ENCODE measurements at regions not wholly inside any gene's neighbourhood (a gene's known extent, or its start where the extent isn't known, plus 50 kb on each side); places are given as distances from the start of the nearest gene placed in this dataset.
"Not testable (repeated sequence)": the region's sequence is repeated elsewhere in the genome, so short reads cannot be mapped to it uniquely, and the experiment has no call there.

DNA sequence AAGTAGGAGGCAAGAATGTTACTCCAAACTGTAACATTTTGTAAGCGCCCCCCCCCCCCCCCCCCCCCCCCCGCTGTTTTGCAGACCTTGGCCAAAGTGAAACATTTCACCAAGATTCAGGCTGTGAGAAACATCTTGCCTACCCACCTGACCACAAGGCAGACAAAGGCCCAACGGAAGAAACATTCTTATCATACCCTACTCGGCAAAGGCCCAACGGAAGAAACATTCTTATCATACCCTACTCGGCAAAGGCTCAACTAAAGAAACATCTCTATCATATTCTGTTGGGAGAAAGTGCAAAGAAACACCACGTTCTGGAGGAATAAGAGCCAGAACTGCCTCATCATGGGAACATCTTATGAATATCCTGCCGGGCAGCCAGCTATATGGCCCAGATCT, 117.1 kb downstream of the JRKL start:
- in situ Hi-C loops (cut with MboI; ENCODE audit: low sequenced_read_pairs), result no loop called here

- in situ Hi-C loops (cut with MboI; ENCODE audit: low sequenced_read_pairs), result no loop called here
These were observed 119.0 kb downstream of the JRKL start for GRCh38 chr11:96508861-96509260.

- in situ Hi-C loops (cut with MboI; ENCODE audit: low sequenced_read_pairs), result no loop called here
These were observed 131.1 kb downstream of the JRKL start for GRCh38 chr11:96520939-96521338.

GRCh38 chr11:96523656-96524055, 133.8 kb downstream of the JRKL start:
- in situ Hi-C loops (cut with MboI; ENCODE audit: low sequenced_read_pairs), result no loop called here

GRCh38 chr11:96524475-96524874, 134.7 kb downstream of the JRKL start:
- in situ Hi-C loops (cut with MboI; ENCODE audit: low sequenced_read_pairs), result no loop called here

DNA sequence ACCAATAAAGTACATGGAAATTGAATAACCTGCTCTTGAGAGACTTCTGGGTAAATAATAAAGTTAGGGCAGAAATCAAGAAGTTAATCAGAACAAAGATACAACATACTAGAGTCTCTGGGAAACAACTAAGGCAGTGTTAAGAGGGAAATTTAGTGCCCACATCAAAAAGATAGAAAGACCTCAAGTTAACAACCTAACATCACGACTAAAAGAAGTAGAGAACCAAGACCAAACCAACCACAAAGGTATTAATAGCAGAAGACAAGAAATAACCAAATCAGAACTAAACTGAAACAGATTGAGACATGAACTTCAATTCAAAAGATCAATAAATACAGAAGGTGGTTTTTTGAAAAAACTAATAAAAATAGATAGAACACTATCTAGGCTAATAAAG, 140.7 kb downstream of the JRKL start:
- in situ Hi-C loops (cut with MboI; ENCODE audit: low sequenced_read_pairs), result no loop called here

- in situ Hi-C loops (cut with MboI; ENCODE audit: low sequenced_read_pairs), result no loop called here
These were observed 148.3 kb downstream of the JRKL start for GRCh38 chr11:96538104-96538503.

DNA sequence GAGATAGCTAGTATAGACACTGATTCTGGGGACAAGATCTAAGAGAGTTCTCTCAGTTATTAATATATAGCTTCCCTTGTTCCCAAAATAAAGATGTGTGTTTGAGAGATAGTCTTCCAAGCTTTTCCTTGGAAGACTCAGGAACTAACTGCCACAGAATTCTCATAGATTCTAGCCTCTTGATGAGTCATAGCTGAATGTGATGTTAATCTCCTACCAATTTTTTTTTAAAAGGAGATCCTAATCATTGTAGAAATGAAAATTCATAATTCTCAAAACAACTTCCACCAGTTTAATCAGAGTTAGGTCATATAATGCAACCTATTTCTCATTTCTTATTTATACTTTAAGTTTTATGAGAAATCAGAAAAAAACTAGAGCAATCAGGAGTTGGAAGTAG, 148.8 kb downstream of the JRKL start:
- in situ Hi-C loops (cut with MboI; ENCODE audit: low sequenced_read_pairs), result no loop called here

DNA sequence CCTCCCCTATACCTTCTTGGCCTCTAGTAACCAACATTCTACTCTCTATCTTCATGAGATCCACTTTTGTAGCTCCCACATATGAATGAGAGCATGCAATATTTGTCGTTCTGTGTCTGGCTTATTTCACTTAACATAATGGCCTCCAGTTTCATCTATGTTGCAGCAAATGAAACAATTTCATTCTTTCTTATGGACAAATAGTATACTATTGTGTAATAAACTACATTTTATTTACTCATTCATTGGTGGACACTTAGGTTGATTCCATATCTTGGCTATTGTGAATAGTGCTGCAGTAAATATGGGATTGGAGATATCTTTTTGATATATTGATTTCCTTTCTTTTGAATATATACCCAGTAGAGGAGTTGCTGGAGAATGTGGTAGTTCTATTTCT, 151.1 kb downstream of the JRKL start:
- in situ Hi-C loops (cut with MboI; ENCODE audit: low sequenced_read_pairs), result no loop called here

- in situ Hi-C loops (cut with MboI; ENCODE audit: low sequenced_read_pairs), result no loop called here
These were observed 153.4 kb downstream of the JRKL start for GRCh38 chr11:96543177-96543576.

- in situ Hi-C loops (cut with MboI; ENCODE audit: low sequenced_read_pairs), result not testable (repeated sequence)
These were observed 155.4 kb downstream of the JRKL start for GRCh38 chr11:96545192-96545591.

DNA sequence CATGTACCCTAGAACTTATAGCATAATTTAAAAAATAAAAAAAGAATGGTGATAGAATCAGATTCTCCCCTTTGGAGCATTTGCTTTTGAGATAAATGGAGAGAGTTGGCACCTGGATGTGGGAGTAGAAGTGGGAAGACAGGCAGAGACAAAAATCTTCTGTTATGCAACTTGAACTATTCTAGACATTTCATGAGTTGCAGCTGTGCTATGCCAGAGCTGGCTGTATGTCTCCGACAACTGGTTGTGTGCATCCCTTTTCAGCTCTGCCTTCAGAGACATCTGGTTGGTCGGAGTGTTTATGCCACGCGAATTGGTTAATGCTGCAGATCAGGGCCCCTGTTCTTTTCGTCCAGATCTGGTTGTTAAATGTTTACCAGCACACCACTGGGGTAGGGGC, 161.3 kb downstream of the JRKL start:
- in situ Hi-C loops (cut with MboI; ENCODE audit: low sequenced_read_pairs), result no loop called here

DNA sequence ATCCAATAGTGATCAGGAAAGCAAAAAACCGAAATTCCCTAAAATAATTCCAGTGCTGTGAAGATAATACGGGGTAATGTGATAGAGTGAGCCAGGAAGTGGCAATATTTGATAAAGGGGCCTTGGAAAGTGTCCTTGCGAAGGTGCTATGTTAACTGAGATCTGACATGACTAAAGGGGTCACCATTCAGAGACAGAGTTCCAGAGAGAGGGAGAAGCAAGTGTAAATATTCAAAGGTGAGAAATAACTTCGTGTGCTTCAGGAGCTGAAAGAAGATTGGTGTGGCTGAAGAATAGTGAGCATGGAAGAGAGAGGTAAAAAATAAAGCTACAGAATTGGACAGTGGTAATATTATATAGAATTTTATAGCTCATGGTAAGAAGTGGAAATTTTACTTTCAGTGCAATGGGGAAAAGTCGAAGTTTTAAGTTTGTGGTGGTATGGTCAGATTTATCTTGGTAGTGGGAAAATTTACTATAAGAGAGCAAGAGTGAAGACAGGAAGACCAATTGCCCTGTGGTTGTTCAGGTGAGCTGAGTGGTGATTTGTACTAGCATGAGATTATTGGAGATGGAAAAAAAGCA, 164.5 kb downstream of the JRKL start:
- in situ Hi-C loops (cut with MboI; ENCODE audit: low sequenced_read_pairs), result no loop called here

DNA sequence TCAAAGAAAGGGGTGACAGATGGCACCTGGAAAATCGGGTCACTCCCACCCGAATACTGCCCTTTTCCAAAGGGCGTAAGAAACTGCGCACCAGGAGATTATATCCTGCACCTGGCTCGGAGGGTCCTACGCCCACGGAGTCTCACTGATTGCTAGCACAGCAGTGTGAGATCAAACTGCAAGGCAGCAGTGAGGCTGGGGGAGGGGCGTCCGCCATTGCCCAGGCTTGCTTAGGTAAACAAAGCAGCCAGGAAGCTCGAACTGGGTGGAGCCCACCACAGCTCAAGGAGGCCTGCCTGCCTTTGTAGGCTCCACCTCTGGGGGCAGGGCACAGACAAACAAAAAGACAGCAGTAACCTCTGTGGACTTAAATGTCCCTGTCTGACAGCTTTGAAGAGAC, 166.0 kb downstream of the JRKL start:
- in situ Hi-C loops (cut with MboI; ENCODE audit: low sequenced_read_pairs), result not testable (repeated sequence)

DNA sequence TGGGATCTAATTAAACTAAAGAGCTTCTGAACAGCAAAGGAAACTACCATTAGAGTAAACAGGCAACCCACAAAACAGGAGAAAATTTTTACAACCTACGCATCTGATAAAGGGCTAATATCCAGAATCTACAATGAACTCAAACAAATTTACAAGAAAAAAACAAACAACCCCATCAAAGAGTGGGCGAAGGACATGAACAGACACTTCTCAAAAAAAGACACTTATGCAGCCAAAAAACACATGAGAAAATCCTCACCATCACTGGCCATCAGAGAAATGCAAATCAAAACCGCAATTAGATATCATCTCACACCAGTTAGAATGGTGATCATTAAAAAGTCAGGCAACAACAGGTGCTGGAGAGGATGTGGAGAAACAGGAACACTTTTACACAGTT, 170.9 kb downstream of the JRKL start:
- in situ Hi-C loops (cut with MboI; ENCODE audit: low sequenced_read_pairs), result not testable (repeated sequence)

DNA sequence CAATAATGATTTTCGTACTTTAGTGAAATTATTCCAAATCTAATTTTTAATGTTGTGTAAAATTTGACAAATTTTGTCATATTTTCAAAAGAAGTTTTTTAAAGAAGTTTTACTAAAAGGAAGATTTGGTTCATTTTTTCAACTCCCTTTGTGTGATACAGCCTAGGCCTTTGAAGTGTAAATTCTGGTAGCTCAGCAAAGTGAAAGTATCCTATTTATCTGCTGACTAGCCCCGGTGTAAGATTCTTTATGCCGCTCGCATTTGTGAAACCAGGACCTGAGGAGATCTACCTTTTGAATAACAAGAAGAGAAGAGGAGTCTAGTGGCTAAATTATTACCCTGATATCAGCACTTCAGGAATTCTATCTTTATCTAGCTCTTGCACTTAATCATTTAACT, 177.4 kb downstream of the JRKL start:
- in situ Hi-C loops (cut with MboI; ENCODE audit: low sequenced_read_pairs), result no loop called here

DNA sequence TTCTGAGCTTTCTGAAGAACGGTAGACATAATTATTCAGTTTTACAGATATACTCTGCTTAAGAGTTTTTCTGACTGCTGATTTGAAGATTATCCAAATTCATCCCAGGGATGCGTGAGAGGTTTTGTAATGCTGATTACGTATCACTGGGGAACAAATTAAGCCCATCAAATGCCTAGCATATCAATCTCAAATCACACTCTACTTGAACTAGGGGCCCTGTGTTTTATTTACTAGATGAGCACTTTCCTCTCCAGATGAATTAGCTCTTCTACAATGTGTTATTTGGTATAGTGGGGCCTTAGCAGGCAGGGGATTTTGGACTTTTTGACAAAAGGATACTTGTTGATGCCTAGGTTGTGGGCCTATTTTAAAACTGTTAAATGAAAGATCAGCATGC, 177.9 kb downstream of the JRKL start:
- in situ Hi-C loops (cut with MboI; ENCODE audit: low sequenced_read_pairs), result no loop called here

DNA sequence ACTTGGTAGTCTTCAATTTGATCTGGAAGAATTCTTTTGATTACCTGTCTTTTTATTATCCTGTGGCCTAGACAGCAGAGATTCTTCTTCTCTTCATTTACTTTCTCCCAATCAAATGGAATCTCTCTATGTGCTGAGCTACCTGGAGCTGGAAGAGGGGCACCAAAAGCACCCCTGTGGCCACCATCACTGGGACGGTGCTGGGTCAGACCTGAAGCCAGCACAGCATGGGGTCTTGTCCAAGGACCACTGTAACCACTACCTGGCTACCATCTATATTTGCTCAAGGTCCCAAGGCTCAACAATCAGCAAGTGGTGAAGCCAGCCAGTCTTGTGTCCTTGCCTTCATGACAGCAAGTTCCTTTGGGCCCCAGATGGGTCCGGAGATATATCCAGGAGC, 186.6 kb downstream of the JRKL start:
- in situ Hi-C loops (cut with MboI; ENCODE audit: low sequenced_read_pairs), result no loop called here

DNA sequence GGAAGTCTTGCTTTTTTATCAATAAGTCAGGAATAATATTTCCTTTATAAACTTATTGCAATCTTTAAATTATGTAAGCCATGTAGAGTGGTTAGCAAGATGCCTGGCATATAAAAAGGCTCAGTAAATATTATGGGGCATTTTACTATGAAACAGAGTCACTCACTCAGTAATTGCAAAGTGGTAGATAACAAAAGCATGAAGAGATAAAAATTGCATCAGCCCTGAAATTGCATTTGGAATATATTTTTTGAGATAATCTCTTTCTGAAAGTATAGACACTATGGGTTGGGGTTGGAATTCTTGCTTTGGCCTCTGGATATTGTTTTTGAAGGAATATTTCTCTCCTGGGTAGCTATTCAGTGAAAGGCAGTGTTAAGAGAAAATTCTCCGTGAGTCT, 188.6 kb downstream of the JRKL start:
- in situ Hi-C loops (cut with MboI; ENCODE audit: low sequenced_read_pairs), result no loop called here

GRCh38 chr11:96579656-96580055, 189.8 kb downstream of the JRKL start:
- in situ Hi-C loops (cut with MboI; ENCODE audit: low sequenced_read_pairs), result no loop called here

- in situ Hi-C loops (cut with MboI; ENCODE audit: low sequenced_read_pairs), result no loop called here
These were observed 190.7 kb downstream of the JRKL start for GRCh38 chr11:96580476-96581040.

- in situ Hi-C loops (cut with MboI; ENCODE audit: low sequenced_read_pairs), result not testable (repeated sequence)
These were observed 196.4 kb downstream of the JRKL start for GRCh38 chr11:96585944-96586880.

Measured in HL-60/S4 treated with phorbol 12-myristate 13-acetate at 8.2 ng/mL for 4 days and 3 days (cell line).